ENCODE measurements at regions not wholly inside any gene's neighbourhood (a gene's known extent, or its start where the extent isn't known, plus 50 kb on each side); places are given as distances from the start of the nearest gene placed in this dataset.

DNA sequence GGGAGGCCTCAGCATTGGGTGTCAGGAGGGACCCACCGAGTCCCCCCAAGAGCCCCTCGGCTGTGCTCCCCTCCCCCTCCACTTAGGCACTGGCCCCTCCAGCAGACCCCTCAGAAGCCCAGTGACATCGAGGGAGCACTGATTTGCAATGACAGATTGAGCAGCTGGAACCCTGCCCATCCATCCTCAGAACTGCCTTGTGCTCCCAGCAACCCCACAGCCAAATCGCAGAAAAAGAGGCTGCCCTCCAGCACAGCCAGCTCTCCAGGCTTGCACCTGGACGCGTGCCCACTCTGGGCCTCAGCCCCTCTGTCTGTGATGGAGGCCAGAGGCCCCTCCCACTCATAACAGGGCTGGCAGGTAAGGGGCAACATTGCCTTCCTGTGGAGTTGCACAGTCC is 123.2 kb upstream of the VSTM2B start (continued):
- no peak for TF ChIP-seq RNF2 (IDR thresholded peaks at IDR 0.05; ENCODE audit: borderline replicate concordance, low read depth, low read length, missing control alignments, poor library complexity, severe bottlenecking)
